ENCODE measurements at regions not wholly inside any gene's neighbourhood (a gene's known extent, or its start where the extent isn't known, plus 50 kb on each side); places are given as distances from the start of the nearest gene placed in this dataset.

DNA sequence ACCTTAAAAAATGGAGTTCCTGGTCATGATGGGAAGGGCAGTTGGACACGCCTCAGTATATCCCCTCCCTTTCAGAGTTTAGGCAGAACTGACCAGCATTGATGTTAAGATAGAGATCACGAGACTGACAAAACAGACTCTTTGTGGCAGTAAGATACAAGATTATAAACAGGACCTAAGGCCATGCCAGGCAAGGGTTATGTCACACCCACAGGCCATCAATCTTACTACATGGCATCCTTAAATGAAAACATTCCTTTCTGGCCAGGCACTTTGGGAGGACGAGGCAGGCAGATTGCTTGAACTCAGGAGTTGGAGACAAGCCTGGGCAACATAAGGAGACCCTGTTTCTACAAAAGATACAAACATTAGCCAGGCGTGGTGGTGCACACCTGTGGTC lies 129.3 kb upstream of the MLN start:
- Histone ChIP-seq H3K4me3 (ENCODE audit: low read depth in 1 of 2, low read length in 1 of 2) (no peak overlapping the region), H3K27me3 (peaks cover 10% of the 10 kb centered on the region), H3K36me3 (no peaks in the 10 kb centered on the region), H3K27ac (no peak overlapping the region), H3K9me3 (no peaks in the 10 kb centered on the region), H3K4me1 (ENCODE audit: control insufficient read depth in 1 of 2, insufficient read depth in 1 of 2, low read depth in 1 of 2, low read length in 1 of 2) (no peaks in the 10 kb centered on the region)
- TF ChIP-seq CTCF (IDR thresholded peaks at IDR 0.05) = no peak

DNA sequence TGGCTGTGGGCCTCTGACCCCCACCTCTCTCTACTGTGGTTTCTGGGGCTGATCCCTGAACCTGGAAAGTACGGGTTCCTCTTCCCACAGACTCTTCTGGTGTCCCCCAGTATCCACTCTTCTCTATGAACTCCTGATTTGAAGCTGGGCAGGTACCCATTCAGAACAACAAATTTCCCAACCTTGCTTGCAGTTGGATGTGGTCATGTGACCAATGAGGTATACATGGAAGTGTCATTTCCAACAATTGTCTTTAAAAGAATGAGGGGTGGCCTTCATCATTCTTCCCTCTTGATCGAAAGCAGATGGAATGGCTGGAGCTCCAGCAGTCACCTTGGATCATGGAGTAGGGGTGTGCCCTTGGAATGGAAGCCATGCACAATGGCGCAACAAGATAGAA lies 128.0 kb upstream of the MLN start:
- H3K9me3 ChIP-seq = no peaks in the 10 kb centered on the region
- H3K4me1 ChIP-seq (ENCODE audit: control insufficient read depth in 1 of 2, insufficient read depth in 1 of 2, low read depth in 1 of 2, low read length in 1 of 2) = no peaks in the 10 kb centered on the region
- H3K27me3 ChIP-seq = peaks cover 10% of the 10 kb centered on the region
- no peaks in the 10 kb centered on the region for H3K36me3 ChIP-seq
- no peak overlapping the region for H3K27ac ChIP-seq
- no peak for TF ChIP-seq CTCF (IDR thresholded peaks at IDR 0.05)
- H3K4me3 ChIP-seq (ENCODE audit: low read depth in 1 of 2, low read length in 1 of 2) = no peak overlapping the region

- Histone ChIP-seq H3K9me3 (no peaks in the 10 kb centered on the region), H3K4me1 (ENCODE audit: control insufficient read depth in 1 of 2, insufficient read depth in 1 of 2, low read depth in 1 of 2, low read length in 1 of 2) (no peaks in the 10 kb centered on the region), H3K27me3 (peaks cover 10% of the 10 kb centered on the region), H3K36me3 (no peaks in the 10 kb centered on the region), H3K4me3 (ENCODE audit: low read depth in 1 of 2, low read length in 1 of 2) (no peak overlapping the region), H3K27ac (no peak overlapping the region)
- TF ChIP-seq CTCF (IDR thresholded peaks at IDR 0.05) = no peak
Observed at GRCh38 chr6:33929575-33930288, 125.9 kb upstream of the MLN start.

- H3K27ac ChIP-seq = no peak overlapping the region
- no peak overlapping the region for H3K4me3 ChIP-seq (ENCODE audit: low read depth in 1 of 2, low read length in 1 of 2)
- no peaks in the 10 kb centered on the region for H3K27me3 ChIP-seq
- no peak for TF ChIP-seq CTCF (IDR thresholded peaks at IDR 0.05)
- no peaks in the 10 kb centered on the region for H3K4me1 ChIP-seq (ENCODE audit: control insufficient read depth in 1 of 2, insufficient read depth in 1 of 2, low read depth in 1 of 2, low read length in 1 of 2)
- H3K9me3 ChIP-seq = no peaks in the 10 kb centered on the region
- H3K36me3 ChIP-seq = no peaks in the 10 kb centered on the region
Observed at GRCh38 chr6:33927616-33928015, 123.8 kb upstream of the MLN start.

GRCh38 chr6:33927112-33927511 lies 123.3 kb upstream of the MLN start:
- H3K9me3 ChIP-seq = no peaks in the 10 kb centered on the region
- TF ChIP-seq CTCF (IDR thresholded peaks at IDR 0.05) = no peak
- no peak overlapping the region for H3K4me3 ChIP-seq (ENCODE audit: low read depth in 1 of 2, low read length in 1 of 2)
- no peaks in the 10 kb centered on the region for H3K4me1 ChIP-seq (ENCODE audit: control insufficient read depth in 1 of 2, insufficient read depth in 1 of 2, low read depth in 1 of 2, low read length in 1 of 2)
- H3K27me3 ChIP-seq = no peaks in the 10 kb centered on the region
- H3K27ac ChIP-seq = no peak overlapping the region
- H3K36me3 ChIP-seq = no peaks in the 10 kb centered on the region
